HUES48 (cell line): ENCODE measurements at regions not wholly inside any gene's neighbourhood (a gene's known extent, or its start where the extent isn't known, plus 50 kb on each side); places are given as distances from the start of the nearest gene placed in this dataset.

ENCODE experiments used
- H3K27ac ChIP-seq: one replicate; pipeline ENCODE4 v1.7.0; 2013; ENCODE audit warnings: low read depth, low read length, inconsistent platforms
- H3K27me3 ChIP-seq: 2 replicates; pipeline ENCODE4 v1.6.1; 2013; ENCODE audit warnings: mild to moderate bottlenecking, low read length; ENCODE audit not compliant: control insufficient read depth, insufficient read depth
- H3K36me3 ChIP-seq: 2 replicates; pipeline ENCODE4 v1.6.1; 2013; ENCODE audit warnings: low read length; ENCODE audit not compliant: control insufficient read depth, insufficient read depth
- H3K4me1 ChIP-seq: 2 replicates; pipeline ENCODE4 v1.6.1; 2013; ENCODE audit warnings: mild to moderate bottlenecking, low read length; ENCODE audit not compliant: control insufficient read depth, insufficient read depth
- H3K4me3 ChIP-seq: 2 replicates; pipeline ENCODE4 v1.5.1; 2013; ENCODE audit warnings: mild to moderate bottlenecking, low read depth, low read length
- H3K9ac ChIP-seq: 2 replicates; pipeline ENCODE4 v1.6.1; 2013; ENCODE audit warnings: mild to moderate bottlenecking, low read depth, low read length, moderate library complexity
- H3K9me3 ChIP-seq: 2 replicates; pipeline ENCODE4 v1.6.1; 2013; ENCODE audit warnings: low read length; ENCODE audit not compliant: control insufficient read depth, insufficient read depth

- no peaks in the 10 kb centered on the region for H3K36me3 ChIP-seq
- H3K9ac ChIP-seq = no peak overlapping the region
- no peak overlapping the region for H3K4me3 ChIP-seq
- peaks cover 9% of the 10 kb centered on the region; the same call in 1 of the 2 replicates for H3K4me1 ChIP-seq
- H3K27me3 ChIP-seq = no peaks in the 10 kb centered on the region
- H3K27ac ChIP-seq = no peak overlapping the region
- 0 out of 2 replicates have a peak, but pooled peaks cover 3% of the 10 kb centered on the region for H3K9me3 ChIP-seq
These were observed 187.5 kb upstream of the PMEPA1 start for GRCh38 chr20:57897156-57897874.

GRCh38 chr20:57896563-57896962 is 186.7 kb upstream of the PMEPA1 start:
- no peak overlapping the region for H3K4me3 ChIP-seq
- H3K27ac ChIP-seq = no peak overlapping the region
- H3K36me3 ChIP-seq = no peaks in the 10 kb centered on the region
- H3K9me3 ChIP-seq = 0 out of 2 replicates have a peak, but pooled peaks cover 3% of the 10 kb centered on the region
- peaks cover 16% of the 10 kb centered on the region for H3K4me1 ChIP-seq
- H3K27me3 ChIP-seq = no peaks in the 10 kb centered on the region
- no peak overlapping the region for H3K9ac ChIP-seq

GRCh38 chr20:57896017-57896416 is 186.2 kb upstream of the PMEPA1 start:
- Histone ChIP-seq H3K36me3 (no peaks in the 10 kb centered on the region), H3K27me3 (no peaks in the 10 kb centered on the region), H3K27ac (no peak overlapping the region), H3K9me3 (0 out of 2 replicates have a peak, but pooled peaks cover 3% of the 10 kb centered on the region), H3K4me3 (no peak overlapping the region), H3K9ac (no peak overlapping the region), H3K4me1 (peaks cover 18% of the 10 kb centered on the region)

GRCh38 chr20:57895161-57895855 is 185.5 kb upstream of the PMEPA1 start:
- Histone ChIP-seq H3K36me3 (no peaks in the 10 kb centered on the region), H3K9me3 (0 out of 2 replicates have a peak, but pooled peaks cover 3% of the 10 kb centered on the region), H3K27ac (no peak overlapping the region), H3K27me3 (no peaks in the 10 kb centered on the region), H3K4me1 (peaks cover 15% of the 10 kb centered on the region), H3K4me3 (no peak overlapping the region), H3K9ac (no peak overlapping the region)

GRCh38 chr20:57894522-57894921 is 184.7 kb upstream of the PMEPA1 start:
- Histone ChIP-seq H3K4me3 (no peak overlapping the region), H3K36me3 (no peaks in the 10 kb centered on the region), H3K4me1 (peaks cover 13% of the 10 kb centered on the region), H3K9me3 (0 out of 2 replicates have a peak, but pooled peaks cover 3% of the 10 kb centered on the region), H3K27me3 (no peaks in the 10 kb centered on the region), H3K27ac (no peak overlapping the region), H3K9ac (no peak overlapping the region)

- no peak overlapping the region for H3K9ac ChIP-seq
- peaks cover 13% of the 10 kb centered on the region for H3K4me1 ChIP-seq
- no peaks in the 10 kb centered on the region for H3K27me3 ChIP-seq
- H3K9me3 ChIP-seq = 0 out of 2 replicates have a peak, but pooled peaks cover 3% of the 10 kb centered on the region
- no peak overlapping the region for H3K27ac ChIP-seq
- H3K36me3 ChIP-seq = no peaks in the 10 kb centered on the region
- no peak overlapping the region for H3K4me3 ChIP-seq
These were observed 184.3 kb upstream of the PMEPA1 start for GRCh38 chr20:57894096-57894495.

- Histone ChIP-seq H3K27ac (no peak overlapping the region), H3K36me3 (no peaks in the 10 kb centered on the region), H3K4me1 (peaks cover 13% of the 10 kb centered on the region), H3K9me3 (0 out of 2 replicates have a peak, but pooled peaks cover 3% of the 10 kb centered on the region), H3K4me3 (no peak overlapping the region), H3K9ac (no peak overlapping the region), H3K27me3 (no peaks in the 10 kb centered on the region)
These were observed 183.7 kb upstream of the PMEPA1 start for GRCh38 chr20:57893366-57893999.

GRCh38 chr20:57892471-57892870 is 182.7 kb upstream of the PMEPA1 start:
- no peak overlapping the region for H3K4me3 ChIP-seq
- no peaks in the 10 kb centered on the region for H3K27me3 ChIP-seq
- H3K4me1 ChIP-seq = peaks cover 13% of the 10 kb centered on the region
- H3K36me3 ChIP-seq = no peaks in the 10 kb centered on the region
- 0 out of 2 replicates have a peak, but pooled peaks cover 3% of the 10 kb centered on the region for H3K9me3 ChIP-seq
- no peak overlapping the region for H3K27ac ChIP-seq
- no peak overlapping the region for H3K9ac ChIP-seq

GRCh38 chr20:57891014-57891413 is 181.2 kb upstream of the PMEPA1 start:
- H3K9ac ChIP-seq = no peak overlapping the region
- H3K9me3 ChIP-seq = 0 out of 2 replicates have a peak, but pooled peaks cover 3% of the 10 kb centered on the region
- H3K4me3 ChIP-seq = no peak overlapping the region
- peaks cover 13% of the 10 kb centered on the region for H3K4me1 ChIP-seq
- no peak overlapping the region for H3K27ac ChIP-seq
- H3K27me3 ChIP-seq = no peaks in the 10 kb centered on the region
- H3K36me3 ChIP-seq = no peaks in the 10 kb centered on the region

GRCh38 chr20:57890202-57890800 is 180.5 kb upstream of the PMEPA1 start:
- Histone ChIP-seq H3K27ac (no peak overlapping the region), H3K9me3 (0 out of 2 replicates have a peak, but pooled peaks cover 3% of the 10 kb centered on the region), H3K4me1 (peaks cover 13% of the 10 kb centered on the region), H3K4me3 (no peak overlapping the region), H3K36me3 (no peaks in the 10 kb centered on the region), H3K9ac (no peak overlapping the region), H3K27me3 (no peaks in the 10 kb centered on the region)
